Cardiac muscle cell (in vitro differentiated cells and primary cell): ENCODE measurements at regions not wholly inside any gene's neighbourhood (a gene's known extent, or its start where the extent isn't known, plus 50 kb on each side); places are given as distances from the start of the nearest gene placed in this dataset.

Experiments
- DNase-seq, 2 donors: peaks; one replicate each; pipeline versions ENCODE4 v3.0.0 to v3.0.0-alpha.2; 2010 to 2017; ENCODE audit warnings: low read depth in 1 of 2, low spot score in 1 of 2
- H3K27ac ChIP-seq: fragments of 200-600 bp; sonication (generic); 2 replicates; pipeline ENCODE4 v1.5.1; 2016
- H3K27me3 ChIP-seq: fragments of 200-600 bp; sonication (generic); 2 replicates; pipeline ENCODE4 v1.6.0; 2016; ENCODE audit warnings: control low read depth
- H3K36me3 ChIP-seq: fragments of 200-600 bp; sonication (generic); 2 replicates; pipeline ENCODE4 v1.5.1; 2016; ENCODE audit warnings: control low read depth
- H3K4me1 ChIP-seq: fragments of 200-600 bp; sonication (generic); 2 replicates; pipeline ENCODE4 v1.8.1; 2017; ENCODE audit warnings: low read depth, mild to moderate bottlenecking, mixed run types
- H3K4me3 ChIP-seq: fragments of 200-600 bp; sonication (generic); 2 replicates; pipeline ENCODE4 v1.5.1; 2016; ENCODE audit warnings: mild to moderate bottlenecking
- H3K9me3 ChIP-seq: fragments of 200-600 bp; sonication (generic); 2 replicates; pipeline ENCODE4 v1.5.1; 2017; ENCODE audit warnings: low read depth, mild to moderate bottlenecking, control low read depth
- CTCF ChIP-seq: IDR thresholded peaks from 2 replicates; pipeline ENCODE4 v1.5.1; 2012; ENCODE audit warnings: low read depth, mild to moderate bottlenecking, low read length

- no peak overlapping the region for H3K4me3 ChIP-seq
- H3K9me3 ChIP-seq, result no peaks in the 10 kb centered on the region
- H3K27me3 ChIP-seq, result no peaks in the 10 kb centered on the region
- no peak for DNase-seq
- no peaks in the 10 kb centered on the region for H3K36me3 ChIP-seq
- peak overlapping the region; percentile 14 for H3K27ac ChIP-seq
- H3K4me1 ChIP-seq, result peaks cover 22% of the 10 kb centered on the region
- no peak for TF ChIP-seq CTCF
Measured at GRCh38 chr11:87970762-87971161, 204.5 kb downstream of the RAB38 start.

DNA sequence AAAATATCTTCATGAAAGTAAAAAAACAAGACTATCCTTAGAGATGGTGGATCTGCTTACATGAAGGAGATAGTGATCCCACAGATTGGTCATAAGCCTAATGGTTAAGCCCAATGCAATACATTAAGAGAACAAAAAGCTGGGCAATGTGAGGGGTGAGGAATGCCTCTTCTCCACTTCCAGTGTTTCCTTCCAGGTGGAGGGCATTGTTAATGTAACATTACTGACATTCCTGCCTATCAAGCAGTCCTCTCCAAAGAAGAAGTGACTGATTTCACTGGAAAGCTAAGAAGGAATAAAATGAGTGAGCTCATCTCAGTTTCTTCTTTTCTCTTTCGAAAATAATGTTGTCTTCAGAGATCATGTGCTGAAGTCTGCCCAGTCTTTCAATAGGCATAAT, 207.8 kb downstream of the RAB38 start:
- peaks cover 14% of the 10 kb centered on the region for H3K4me1 ChIP-seq
- no peak for DNase-seq
- no peaks in the 10 kb centered on the region for H3K27me3 ChIP-seq
- H3K9me3 ChIP-seq, result no peaks in the 10 kb centered on the region
- TF ChIP-seq CTCF, result no peak
- H3K4me3 ChIP-seq, result no peak overlapping the region
- no peaks in the 10 kb centered on the region for H3K36me3 ChIP-seq
- no peak overlapping the region for H3K27ac ChIP-seq

DNA sequence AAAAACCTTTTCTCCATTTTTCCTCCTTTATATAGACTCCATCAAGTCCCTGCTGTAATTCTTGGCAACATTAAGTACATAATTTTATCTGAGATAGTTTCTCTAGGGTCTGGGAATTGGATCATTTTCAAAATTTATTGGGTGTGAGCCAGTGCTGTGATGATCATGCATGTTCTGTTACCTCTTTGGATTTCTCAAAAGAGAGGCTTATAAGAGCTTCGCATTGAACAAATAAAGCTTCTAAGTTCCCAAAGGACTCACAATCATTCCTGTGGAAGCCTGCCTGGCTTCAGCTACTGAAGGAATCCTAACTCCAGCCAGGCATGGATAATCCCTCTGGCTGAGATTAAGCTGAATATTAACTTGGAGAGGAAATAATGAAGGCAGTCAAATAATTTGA, 208.5 kb downstream of the RAB38 start:
- TF ChIP-seq CTCF, result no peak
- no peaks in the 10 kb centered on the region for H3K36me3 ChIP-seq
- H3K9me3 ChIP-seq, result no peaks in the 10 kb centered on the region
- H3K4me3 ChIP-seq, result no peak overlapping the region
- no peaks in the 10 kb centered on the region for H3K27me3 ChIP-seq
- H3K27ac ChIP-seq, result no peak overlapping the region
- DNase-seq, result peak in 1 of 2 donors; percentile 29
- peaks cover 6% of the 10 kb centered on the region for H3K4me1 ChIP-seq

DNA sequence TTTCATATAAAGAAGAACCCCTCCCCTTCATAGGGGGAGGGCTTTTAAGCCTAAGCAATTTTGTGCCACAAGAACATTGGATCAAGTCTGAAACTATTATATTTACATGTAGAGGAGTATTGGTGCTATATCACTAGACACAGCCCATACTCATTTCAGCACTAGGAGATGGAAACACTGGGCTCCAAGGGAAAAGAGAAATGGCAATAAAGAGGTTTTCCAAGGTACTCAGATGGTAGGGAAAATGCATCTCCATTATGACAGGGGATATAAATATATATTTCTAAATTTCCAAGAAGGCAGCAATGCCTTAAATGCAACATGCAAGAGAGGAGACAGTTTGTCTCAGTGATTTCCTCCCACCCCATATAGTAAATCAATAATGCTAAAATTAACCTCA, 209.0 kb downstream of the RAB38 start:
- no peak overlapping the region for H3K27ac ChIP-seq
- TF ChIP-seq CTCF, result no peak
- H3K36me3 ChIP-seq, result no peaks in the 10 kb centered on the region

DNA sequence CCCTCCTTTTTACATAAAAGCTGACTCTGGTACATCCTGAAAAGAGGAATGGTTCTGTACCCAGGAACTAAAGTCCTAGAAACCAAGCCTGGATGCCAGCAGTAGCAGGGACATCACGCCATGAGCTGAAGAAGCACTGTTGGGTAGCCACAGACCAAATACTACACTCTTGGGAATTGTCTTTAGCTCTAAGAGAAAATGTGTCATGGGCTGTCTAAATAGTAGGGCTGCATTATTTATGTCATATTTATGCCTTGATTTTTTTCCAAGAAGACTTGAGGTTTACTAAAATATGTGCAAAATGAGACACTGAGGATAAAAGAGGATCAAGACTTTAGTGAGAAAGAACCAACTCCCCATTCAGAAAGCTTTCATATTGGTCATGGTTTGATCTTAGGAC, 213.6 kb downstream of the RAB38 start:
- DNase-seq, result no peak
- H3K4me3 ChIP-seq, result no peak overlapping the region
- H3K27ac ChIP-seq, result no peak overlapping the region
- TF ChIP-seq CTCF, result no peak
- H3K27me3 ChIP-seq, result no peaks in the 10 kb centered on the region
- no peaks in the 10 kb centered on the region for H3K9me3 ChIP-seq
- no peaks in the 10 kb centered on the region for H3K4me1 ChIP-seq
- no peaks in the 10 kb centered on the region for H3K36me3 ChIP-seq

More for the DNA sequence above, 209.0 kb downstream of the RAB38 start:
- no peaks in the 10 kb centered on the region for H3K27me3 ChIP-seq
- no peak for DNase-seq
- peaks cover 5% of the 10 kb centered on the region for H3K4me1 ChIP-seq
- H3K4me3 ChIP-seq, result no peak overlapping the region
- H3K9me3 ChIP-seq, result no peaks in the 10 kb centered on the region

DNA sequence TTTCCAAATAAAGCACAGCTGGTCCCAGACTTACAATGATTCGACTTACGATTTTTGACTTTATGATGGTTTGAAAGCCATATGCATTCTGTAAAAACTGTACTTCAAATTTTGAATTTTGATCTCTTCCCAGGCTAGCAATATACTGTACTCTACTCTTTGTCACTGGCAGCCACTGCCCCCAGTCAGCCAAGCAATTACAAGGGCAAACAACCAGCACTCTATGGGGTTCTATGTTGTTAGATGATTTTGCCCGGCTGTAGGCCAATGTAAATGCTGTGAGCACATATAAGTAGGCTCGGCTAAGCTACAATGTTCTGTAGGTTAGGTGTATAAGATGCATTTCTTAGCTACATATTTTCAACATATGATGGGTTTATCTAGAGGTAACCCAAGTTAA, 217.3 kb downstream of the RAB38 start:
- Histone ChIP-seq H3K27me3 (no peaks in the 10 kb centered on the region), H3K9me3 (no peaks in the 10 kb centered on the region), H3K27ac (no peak overlapping the region), H3K4me3 (no peak overlapping the region), H3K36me3 (no peaks in the 10 kb centered on the region), H3K4me1 (no peaks in the 10 kb centered on the region)
- no peak for DNase-seq
- no peak for TF ChIP-seq CTCF
